ENCODE measurements at regions not wholly inside any gene's neighbourhood (a gene's known extent, or its start where the extent isn't known, plus 50 kb on each side); places are given as distances from the start of the nearest gene placed in this dataset.
"Not testable (repeated sequence)": the region's sequence is repeated elsewhere in the genome, so short reads cannot be mapped to it uniquely, and the experiment has no call there.

DNA sequence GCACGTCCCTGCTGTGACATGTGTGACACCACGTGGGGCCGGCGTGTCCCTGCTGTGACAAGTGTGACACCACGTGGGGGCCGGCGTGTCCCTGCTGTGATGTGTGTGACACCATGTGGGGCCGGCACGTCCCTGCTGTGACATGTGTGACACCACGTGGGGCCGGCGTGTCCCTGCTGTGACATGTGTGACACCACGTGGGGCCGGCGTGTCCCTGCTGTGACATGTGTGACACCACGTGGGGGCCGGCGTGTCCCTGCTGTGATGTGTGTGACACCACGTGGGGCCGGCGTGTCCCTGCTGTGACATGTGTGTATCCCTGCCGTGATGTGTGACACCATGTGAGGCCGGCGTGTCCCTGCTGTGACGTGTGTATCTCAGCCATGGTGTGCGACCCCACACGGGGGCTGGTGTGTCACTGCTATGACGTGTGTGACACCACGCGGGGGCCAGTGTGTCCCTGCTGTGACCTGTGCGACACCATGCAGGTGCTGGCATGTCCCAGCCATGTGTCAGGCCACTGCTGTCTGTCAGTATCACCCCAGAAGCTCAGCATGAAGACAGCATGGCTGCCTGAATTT is 401.7 kb downstream of the SMOC2 start:
- not testable (repeated sequence) for TF ChIP-seq EZH2 (IDR thresholded peaks at IDR 0.05; ENCODE audit: insufficient read depth, low read length)
- TF ChIP-seq, protein P1, sequence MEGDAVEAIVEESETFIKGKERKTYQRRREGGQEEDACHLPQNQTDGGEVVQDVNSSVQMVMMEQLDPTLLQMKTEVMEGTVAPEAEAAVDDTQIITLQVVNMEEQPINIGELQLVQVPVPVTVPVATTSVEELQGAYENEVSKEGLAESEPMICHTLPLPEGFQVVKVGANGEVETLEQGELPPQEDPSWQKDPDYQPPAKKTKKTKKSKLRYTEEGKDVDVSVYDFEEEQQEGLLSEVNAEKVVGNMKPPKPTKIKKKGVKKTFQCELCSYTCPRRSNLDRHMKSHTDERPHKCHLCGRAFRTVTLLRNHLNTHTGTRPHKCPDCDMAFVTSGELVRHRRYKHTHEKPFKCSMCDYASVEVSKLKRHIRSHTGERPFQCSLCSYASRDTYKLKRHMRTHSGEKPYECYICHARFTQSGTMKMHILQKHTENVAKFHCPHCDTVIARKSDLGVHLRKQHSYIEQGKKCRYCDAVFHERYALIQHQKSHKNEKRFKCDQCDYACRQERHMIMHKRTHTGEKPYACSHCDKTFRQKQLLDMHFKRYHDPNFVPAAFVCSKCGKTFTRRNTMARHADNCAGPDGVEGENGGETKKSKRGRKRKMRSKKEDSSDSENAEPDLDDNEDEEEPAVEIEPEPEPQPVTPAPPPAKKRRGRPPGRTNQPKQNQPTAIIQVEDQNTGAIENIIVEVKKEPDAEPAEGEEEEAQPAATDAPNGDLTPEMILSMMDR (IDR thresholded peaks at IDR 0.05; ENCODE audit: insufficient read depth, low read depth, low read length) = not testable (repeated sequence)
